ENCODE measurements at regions not wholly inside any gene's neighbourhood (a gene's known extent, or its start where the extent isn't known, plus 50 kb on each side); places are given as distances from the start of the nearest gene placed in this dataset.

DNA sequence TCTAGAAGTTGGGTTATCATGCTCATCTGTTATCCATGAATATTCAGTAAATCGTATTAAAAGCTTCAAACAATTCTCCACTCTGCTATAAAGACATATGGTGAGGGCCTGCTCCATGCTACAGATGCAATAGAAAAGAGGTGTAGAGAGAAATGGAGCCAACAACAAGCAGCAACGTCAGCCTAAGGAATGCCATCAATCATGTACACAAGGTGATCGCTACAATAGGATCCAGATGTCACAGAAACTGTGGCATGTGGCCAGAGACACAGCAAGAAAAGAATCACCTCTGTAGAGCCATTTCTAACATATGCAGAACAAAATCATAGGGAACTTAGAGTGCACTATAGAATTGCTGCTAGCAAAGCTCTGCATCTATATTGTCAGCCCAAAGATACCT, 1188.1 kb downstream of the PCDH7 start:
- H3K27ac Mint-ChIP-seq (ENCODE audit: unreplicated experiment) = no peak overlapping the region
- no peaks in the 10 kb centered on the region for H3K27me3 ChIP-seq (replicated peaks; ENCODE audit: control insufficient read depth, insufficient read depth, low read length)
- H3K27me3 Mint-ChIP-seq (ENCODE audit: insufficient read depth, unreplicated experiment) = no peaks in the 10 kb centered on the region

GRCh38 chr4:31917334-31917733, 1197.2 kb downstream of the PCDH7 start:
- intact Hi-C loops (cut with micrococcal nuclease; ENCODE audit: unreplicated experiment) = no loop called here
- ChIA-PET POLR2A (interaction anchor here (0.5 kb wide), 1 partner anchor 30 kb away, joined by 6 read pairs; no protein-coding TSS in a partner anchor), CTCF (no interaction called here)
- no peaks in the 10 kb centered on the region for H3K4me1 Mint-ChIP-seq (ENCODE audit: low read depth, unreplicated experiment)
- H3K27me3 Mint-ChIP-seq (ENCODE audit: insufficient read depth, unreplicated experiment) = no peaks in the 10 kb centered on the region
- no peaks in the 10 kb centered on the region for H3K4me1 ChIP-seq
- no peaks in the 10 kb centered on the region for H3K27me3 ChIP-seq (replicated peaks; ENCODE audit: control insufficient read depth, insufficient read depth, low read length)
- H3K9me3 Mint-ChIP-seq (ENCODE audit: unreplicated experiment) = peaks cover 23% of the 10 kb centered on the region
- no peak overlapping the region for H3K4me3 Mint-ChIP-seq (ENCODE audit: unreplicated experiment)
- H3K36me3 ChIP-seq (ENCODE audit: control insufficient read depth, insufficient read depth, low read length) = no peaks in the 10 kb centered on the region
- no peak overlapping the region for H3K27ac Mint-ChIP-seq (ENCODE audit: unreplicated experiment)
- TF ChIP-seq CTCF (IDR thresholded peaks at IDR 0.05; ENCODE audit: insufficient read depth in 1 of 2, low read depth in 1 of 2, low read length in 1 of 2, severe bottlenecking in 1 of 2, unreplicated experiment in 1 of 2) = no peak
- H3K36me3 Mint-ChIP-seq (ENCODE audit: insufficient read depth, unreplicated experiment) = no peaks in the 10 kb centered on the region
- no peak for DNase-seq
- H3K4me3 ChIP-seq (ENCODE audit: low read depth, low read length) = no peak overlapping the region
- H3K9me3 ChIP-seq = peaks cover 4% of the 10 kb centered on the region; the same call in 1 of the 2 replicates
- no TSS peak for BruUV-seq (replicated peaks)

More for the DNA sequence above, 1188.1 kb downstream of the PCDH7 start:
- H3K9me3 ChIP-seq = peaks cover 24% of the 10 kb centered on the region
- Mint-ChIP-seq H3K36me3 (ENCODE audit: insufficient read depth, unreplicated experiment) (no peaks in the 10 kb centered on the region), H3K4me3 (ENCODE audit: unreplicated experiment) (no peak overlapping the region), H3K4me1 (ENCODE audit: low read depth, unreplicated experiment) (peaks cover 7% of the 10 kb centered on the region), H3K9me3 (ENCODE audit: unreplicated experiment) (peaks cover 9% of the 10 kb centered on the region)
- intact Hi-C loops (cut with micrococcal nuclease; ENCODE audit: unreplicated experiment) = no loop called here
- no TSS peak for BruUV-seq (replicated peaks)
- H3K4me3 ChIP-seq (ENCODE audit: low read depth, low read length) = no peak overlapping the region
- no peaks in the 10 kb centered on the region for H3K36me3 ChIP-seq (ENCODE audit: control insufficient read depth, insufficient read depth, low read length)
- CTCF ChIA-PET = no interaction called here
- no peak for DNase-seq
- no peak for TF ChIP-seq CTCF (IDR thresholded peaks at IDR 0.05; ENCODE audit: insufficient read depth in 1 of 2, low read depth in 1 of 2, low read length in 1 of 2, severe bottlenecking in 1 of 2, unreplicated experiment in 1 of 2)
- H3K4me1 ChIP-seq = peaks cover 15% of the 10 kb centered on the region
- POLR2A ChIA-PET = no interaction called here

GRCh38 chr4:31918891-31919290, 1198.7 kb downstream of the PCDH7 start:
- ChIA-PET POLR2A (no interaction called here), CTCF (no interaction called here)
- Mint-ChIP-seq H3K36me3 (ENCODE audit: insufficient read depth, unreplicated experiment) (no peaks in the 10 kb centered on the region), H3K4me1 (ENCODE audit: low read depth, unreplicated experiment) (no peaks in the 10 kb centered on the region), H3K27me3 (ENCODE audit: insufficient read depth, unreplicated experiment) (no peaks in the 10 kb centered on the region), H3K27ac (ENCODE audit: unreplicated experiment) (no peak overlapping the region), H3K4me3 (ENCODE audit: unreplicated experiment) (no peak overlapping the region), H3K9me3 (ENCODE audit: unreplicated experiment) (peaks cover 23% of the 10 kb centered on the region)
- H3K4me3 ChIP-seq (ENCODE audit: low read depth, low read length) = no peak overlapping the region
- BruUV-seq (replicated peaks) = no TSS peak
- TF ChIP-seq CTCF (IDR thresholded peaks at IDR 0.05; ENCODE audit: insufficient read depth in 1 of 2, low read depth in 1 of 2, low read length in 1 of 2, severe bottlenecking in 1 of 2, unreplicated experiment in 1 of 2) = no peak
- intact Hi-C loops (cut with micrococcal nuclease; ENCODE audit: unreplicated experiment) = no loop called here
- no peaks in the 10 kb centered on the region for H3K27me3 ChIP-seq (replicated peaks; ENCODE audit: control insufficient read depth, insufficient read depth, low read length)
- no peak for DNase-seq
- H3K4me1 ChIP-seq = no peaks in the 10 kb centered on the region
- H3K36me3 ChIP-seq (ENCODE audit: control insufficient read depth, insufficient read depth, low read length) = no peaks in the 10 kb centered on the region
- peaks cover 4% of the 10 kb centered on the region; the same call in 1 of the 2 replicates for H3K9me3 ChIP-seq

Data from Caco-2 (cell line).